Common myeloid progenitor, CD34-positive (primary cell): ENCODE measurements at regions not wholly inside any gene's neighbourhood (a gene's known extent, or its start where the extent isn't known, plus 50 kb on each side); places are given as distances from the start of the nearest gene placed in this dataset.
"Not testable (repeated sequence)": the region's sequence is repeated elsewhere in the genome, so short reads cannot be mapped to it uniquely, and the experiment has no call there.

Source experiments
- CTCF ChIA-PET: fragments of 350-600 bp; sonication (Branson Sonifier 250); formaldehyde crosslinking; loops from one replicate; lab custom pipeline; 2021; ENCODE audit warnings: antibody characterized with exemption; lab: Charles Lee
- POLR2A ChIA-PET: fragments of 350-600 bp; sonication (Branson Sonifier 250); formaldehyde crosslinking; loops from one replicate; lab custom pipeline; 2021; ENCODE audit warnings: antibody characterized with exemption; lab: Charles Lee
- DNase-seq, 3 donors: peaks; one replicate each; pipeline versions ENCODE4 v3.0.0 to v3.0.0-alpha.2; 2013
- H3K27ac ChIP-seq, 2 experiments: 1 replicate in 1 of 2; 2 replicates in 1 of 2; pipeline ENCODE4 v1.7.0; 2013; ENCODE audit warnings: inconsistent platforms in 2 of 2, low read length in 2 of 2, mild to moderate bottlenecking in 2 of 2, low read depth in 1 of 2, moderate library complexity in 1 of 2; ENCODE audit not compliant: severe bottlenecking in 2 of 2, insufficient read depth in 1 of 2, poor library complexity in 1 of 2
- H3K27me3 ChIP-seq, 5 experiments: replicated peaks in 2 of 5; 1 replicate in 3 of 5; 2 replicates in 2 of 5; pipeline versions ENCODE4 v1.6.1 to v1.7.0; 2013; ENCODE audit warnings: low read length in 4 of 5, mild to moderate bottlenecking in 2 of 5, moderate library complexity in 2 of 5, inconsistent platforms in 1 of 5; ENCODE audit not compliant: insufficient read depth in 5 of 5, control insufficient read depth in 4 of 5
- H3K36me3 ChIP-seq, 4 experiments: 1 replicate in 2 of 4; 2 replicates in 2 of 4; pipeline versions ENCODE4 v1.6.1 to v1.7.0; 2013; ENCODE audit warnings: low read length in 3 of 4, control low read depth in 1 of 4, mild to moderate bottlenecking in 1 of 4; ENCODE audit not compliant: control insufficient read depth in 4 of 4, insufficient read depth in 4 of 4
- H3K4me1 ChIP-seq, 4 experiments: 1 replicate in 3 of 4; 2 replicates in 1 of 4; pipeline versions ENCODE4 v1.6.1 to v1.7.1; 2013; ENCODE audit warnings: low read length in 3 of 4, mild to moderate bottlenecking in 3 of 4, control low read depth in 1 of 4, inconsistent platforms in 1 of 4, moderate library complexity in 1 of 4; ENCODE audit not compliant: control insufficient read depth in 4 of 4, insufficient read depth in 4 of 4; ENCODE audit errors: control extremely low read depth in 1 of 4
- H3K4me3 ChIP-seq, 7 experiments: 1 replicate in 4 of 7; 2 replicates in 3 of 7; pipeline versions ENCODE4 v1.5.1 to v1.7.0; 2013; ENCODE audit warnings: mild to moderate bottlenecking in 7 of 7, low read length in 6 of 7, moderate library complexity in 6 of 7, inconsistent platforms in 2 of 7, low read depth in 2 of 7, control low read depth in 1 of 7; ENCODE audit not compliant: insufficient read depth in 4 of 7, control insufficient read depth in 1 of 7; ENCODE audit errors: extremely low read depth in 1 of 7
- H3K9me3 ChIP-seq, 5 experiments: 1 replicate in 4 of 5; 2 replicates in 1 of 5; pipeline versions ENCODE4 v1.6.1 to v1.7.1; 2013; ENCODE audit warnings: low read length in 4 of 5, mild to moderate bottlenecking in 2 of 5, inconsistent platforms in 1 of 5, low read depth in 1 of 5, moderate library complexity in 1 of 5; ENCODE audit not compliant: control insufficient read depth in 4 of 5, insufficient read depth in 2 of 5; ENCODE audit errors: control extremely low read depth in 1 of 5
- WGBS: methylation state at CpG from one replicate; pipeline ENCODE4 v1.1.5; 2013; ENCODE audit not compliant: insufficient coverage; 5-methylcytosine and 5-hydroxymethylcytosine counted together

- POLR2A ChIA-PET, result no interaction called here
- Histone ChIP-seq H3K4me3 (no peak overlapping the region), H3K36me3 (no peaks in the 10 kb centered on the region), H3K27me3 (no peaks in the 10 kb centered on the region), H3K9me3 (no peaks in the 10 kb centered on the region), H3K4me1 (peaks cover 5 to 12% (median 8%) of the 10 kb centered on the region in 4 experiments), H3K27ac (no peak overlapping the region)
- WGBS, result 74% methylated on average over 6 of the region's 6 CpGs
- no peak for DNase-seq
- CTCF ChIA-PET, result interaction anchor here (0.8 kb wide), 1 partner anchor 104 kb away, joined by 5 read pairs; no protein-coding TSS in a partner anchor
Measured at GRCh38 chr4:79682801-79683530, 274.9 kb upstream of the GK2 start.

DNA sequence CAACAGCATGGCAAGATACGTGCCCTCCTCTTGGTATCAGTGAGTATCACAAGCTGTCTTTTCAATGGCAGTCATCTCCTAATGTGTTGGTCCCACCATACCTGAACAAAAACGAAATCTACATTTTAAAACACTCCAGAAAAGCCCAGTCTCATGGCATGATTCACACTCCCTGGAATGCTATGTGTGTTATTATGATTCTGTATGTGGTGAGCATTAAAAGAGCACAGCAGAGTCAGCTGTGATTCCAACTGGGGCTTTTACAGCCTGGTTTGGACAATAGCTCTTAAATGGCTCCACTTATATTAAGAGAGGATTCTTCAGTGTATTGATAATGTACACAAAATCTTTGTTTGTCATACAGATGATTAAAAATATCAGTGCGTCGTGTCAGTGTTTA lies 274.1 kb upstream of the GK2 start:
- ChIA-PET POLR2A (no interaction called here), CTCF (interaction anchor here (0.8 kb wide), 1 partner anchor 104 kb away, joined by 5 read pairs; no protein-coding TSS in a partner anchor)
- H3K27me3 ChIP-seq, result no peaks in the 10 kb centered on the region
- H3K4me1 ChIP-seq, result peaks cover 5 to 17% (median 9%) of the 10 kb centered on the region in 4 experiments
- H3K9me3 ChIP-seq, result no peaks in the 10 kb centered on the region
- H3K36me3 ChIP-seq, result no peaks in the 10 kb centered on the region
- no peak overlapping the region for H3K27ac ChIP-seq
- H3K4me3 ChIP-seq, result no peak overlapping the region
- DNase-seq, result no peak
- WGBS, result 95% methylated on average over 3 of the region's 4 CpGs

- ChIA-PET POLR2A (no interaction called here), CTCF (interaction anchor here (0.6 to 1.5 kb wide), 3 partner anchors 11 to 937 kb away, joined by 3 to 5 read pairs (median 4); no protein-coding TSS in a partner anchor)
- Histone ChIP-seq H3K27ac (no peak overlapping the region), H3K36me3 (no peaks in the 10 kb centered on the region), H3K4me3 (no peak overlapping the region), H3K4me1 (peaks cover 5 to 18% (median 10%) of the 10 kb centered on the region in 4 experiments), H3K27me3 (no peaks in the 10 kb centered on the region), H3K9me3 (no peaks in the 10 kb centered on the region)
- DNase-seq, result no peak
- WGBS, result 100% methylated on average over 1 of the region's 1 CpG
Measured at GRCh38 chr4:79679859-79680258, 271.8 kb upstream of the GK2 start.

DNA sequence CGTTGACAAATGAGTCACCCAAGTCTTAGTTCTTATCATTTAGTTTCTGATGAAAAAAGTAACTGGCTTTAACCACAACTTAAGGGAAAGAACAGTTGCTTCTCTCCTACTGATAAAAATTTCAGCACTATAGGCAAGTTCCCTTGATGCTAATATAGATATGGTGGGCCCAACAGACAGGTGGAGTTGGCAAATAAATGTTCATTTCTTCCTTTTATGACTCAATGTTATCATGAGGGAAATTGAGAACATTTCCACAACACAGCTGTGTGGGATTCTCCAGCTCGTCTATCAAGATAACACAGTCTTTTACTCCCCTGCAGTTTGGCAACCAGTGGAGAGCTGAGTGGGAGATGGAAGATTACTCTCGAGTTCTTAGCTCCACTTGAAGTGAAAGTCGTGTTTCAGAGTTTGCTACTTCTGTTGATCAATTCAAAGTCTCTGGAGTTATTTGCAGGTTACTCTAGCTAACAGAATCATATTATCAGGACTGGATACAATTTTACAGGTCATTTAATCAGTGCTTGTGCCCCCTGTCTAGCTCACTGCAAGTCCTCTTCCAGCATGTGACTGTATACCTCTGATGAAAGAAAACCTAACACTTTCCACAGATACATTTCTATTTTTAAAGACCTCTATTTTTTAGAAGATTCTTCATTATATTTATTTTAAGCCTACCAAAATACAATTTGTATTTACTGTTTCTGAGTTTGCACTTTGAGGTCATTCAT lies 270.6 kb upstream of the GK2 start:
- WGBS, result 0% methylated on average over 2 of the region's 4 CpGs
- Histone ChIP-seq H3K4me3 (peak overlapping the region in 1 of 7 experiments; percentile 55), H3K27ac (peak overlapping the region in 1 of 2 experiments; percentile 50), H3K36me3 (no peaks in the 10 kb centered on the region), H3K27me3 (no peaks in the 10 kb centered on the region), H3K9me3 (no peaks in the 10 kb centered on the region), H3K4me1 (peaks cover 5 to 26% (median 15%) of the 10 kb centered on the region in 4 experiments)
- CTCF ChIA-PET, result interaction anchor here (1.5 kb wide), 1 partner anchor 9 kb away, joined by 5 read pairs; no protein-coding TSS in a partner anchor
- peak; percentile 36 to 87 (median 72) for DNase-seq
- POLR2A ChIA-PET, result interaction anchor here (0.6 kb wide), 1 partner anchor 30 kb away, joined by 4 read pairs; no protein-coding TSS in a partner anchor

GRCh38 chr4:79676705-79677104 lies 268.7 kb upstream of the GK2 start:
- H3K4me3 ChIP-seq, result no peak overlapping the region
- peaks cover 5 to 29% (median 16%) of the 10 kb centered on the region in 4 experiments for H3K4me1 ChIP-seq
- peaks cover 0 to 9% (median 0%) of the 10 kb centered on the region in 5 experiments for H3K9me3 ChIP-seq
- no peak for DNase-seq
- H3K27ac ChIP-seq, result no peak overlapping the region
- H3K36me3 ChIP-seq, result no peaks in the 10 kb centered on the region
- CTCF ChIA-PET, result no interaction called here
- 100% methylated on average over 1 of the region's 2 CpGs for WGBS
- POLR2A ChIA-PET, result no interaction called here
- H3K27me3 ChIP-seq, result no peaks in the 10 kb centered on the region

GRCh38 chr4:79674906-79675305 lies 266.9 kb upstream of the GK2 start:
- H3K27me3 ChIP-seq, DNase-seq, POLR2A ChIA-PET, H3K27ac ChIP-seq, CTCF ChIA-PET, H3K36me3 ChIP-seq, H3K4me3 ChIP-seq: not testable (repeated sequence)
- Histone ChIP-seq H3K4me1 (peaks cover 5 to 29% (median 16%) of the 10 kb centered on the region in 4 experiments), H3K9me3 (peaks cover 0 to 17% (median 2%) of the 10 kb centered on the region in 5 experiments)
- WGBS, result no CpG with 5 or more reads among the region's 4 CpGs
